Muscle layer of duodenum (tissue), 2 donors: ENCODE measurements at regions not wholly inside any gene's neighbourhood (a gene's known extent, or its start where the extent isn't known, plus 50 kb on each side); places are given as distances from the start of the nearest gene placed in this dataset.

Experiments
- H3K27ac ChIP-seq: one replicate; pipeline ENCODE4 v1.7.0; 2013; ENCODE audit warnings: mild to moderate bottlenecking, low read length
- H3K27me3 ChIP-seq: one replicate; pipeline ENCODE4 v1.7.0; 2013; ENCODE audit warnings: low read depth, mild to moderate bottlenecking, control low read depth, low read length
- H3K36me3 ChIP-seq, 2 donors: one replicate each; pipeline ENCODE4 v1.7.0; 2013; ENCODE audit warnings: low read length in 2 of 2, control low read depth in 1 of 2, mild to moderate bottlenecking in 1 of 2; ENCODE audit not compliant: insufficient read depth in 2 of 2, control insufficient read depth in 1 of 2
- H3K4me1 ChIP-seq, 2 donors: one replicate each; pipeline ENCODE4 v1.7.0; 2013; ENCODE audit warnings: low read length in 2 of 2, mild to moderate bottlenecking in 2 of 2, control low read depth in 1 of 2, moderate library complexity in 1 of 2; ENCODE audit not compliant: insufficient read depth in 2 of 2, control insufficient read depth in 1 of 2
- H3K4me3 ChIP-seq, 2 donors: one replicate each; pipeline ENCODE4 v1.7.0; 2013; ENCODE audit warnings: low read length in 2 of 2, low read depth in 1 of 2, mild to moderate bottlenecking in 1 of 2
- H3K9me3 ChIP-seq, 2 donors: one replicate each; pipeline ENCODE4 v1.7.0; 2013; ENCODE audit warnings: low read length in 2 of 2, control low read depth in 1 of 2, mild to moderate bottlenecking in 1 of 2; ENCODE audit not compliant: control insufficient read depth in 1 of 2
- donor health status: healthy.

GRCh38 chr2:355773-356172 lies 67.9 kb upstream of the ALKAL2 start:
- Histone ChIP-seq H3K4me3 (no peak overlapping the region), H3K4me1 (no peaks in the 10 kb centered on the region), H3K27me3 (no peaks in the 10 kb centered on the region), H3K36me3 (no peaks in the 10 kb centered on the region), H3K27ac (no peak overlapping the region), H3K9me3 (peaks cover 0 to 4% of the 10 kb centered on the region in 2 donors)

GRCh38 chr2:352696-353095 lies 64.8 kb upstream of the ALKAL2 start:
- Histone ChIP-seq H3K36me3 (no peaks in the 10 kb centered on the region), H3K4me1 (no peaks in the 10 kb centered on the region), H3K9me3 (no peaks in the 10 kb centered on the region), H3K27ac (no peak overlapping the region), H3K4me3 (no peak overlapping the region), H3K27me3 (no peaks in the 10 kb centered on the region)

GRCh38 chr2:349390-349789 lies 61.5 kb upstream of the ALKAL2 start:
- no peak overlapping the region for H3K27ac ChIP-seq
- H3K36me3 ChIP-seq = no peaks in the 10 kb centered on the region
- H3K4me3 ChIP-seq = no peak overlapping the region
- no peaks in the 10 kb centered on the region for H3K9me3 ChIP-seq
- H3K27me3 ChIP-seq = no peaks in the 10 kb centered on the region
- H3K4me1 ChIP-seq = no peaks in the 10 kb centered on the region

- H3K27me3 ChIP-seq = no peaks in the 10 kb centered on the region
These were observed 60.5 kb upstream of the ALKAL2 start for GRCh38 chr2:348361-348916.

GRCh38 chr2:344811-345210 lies 56.9 kb upstream of the ALKAL2 start:
- Histone ChIP-seq H3K27ac (no peak overlapping the region), H3K4me1 (no peaks in the 10 kb centered on the region), H3K27me3 (no peaks in the 10 kb centered on the region), H3K4me3 (no peak overlapping the region), H3K9me3 (no peaks in the 10 kb centered on the region), H3K36me3 (no peaks in the 10 kb centered on the region)

More at GRCh38 chr2:348361-348916, 60.5 kb upstream of the ALKAL2 start:
- Histone ChIP-seq H3K27ac (no peak overlapping the region), H3K4me3 (no peak overlapping the region), H3K9me3 (no peaks in the 10 kb centered on the region), H3K4me1 (no peaks in the 10 kb centered on the region), H3K36me3 (no peaks in the 10 kb centered on the region)

GRCh38 chr2:343355-343754 lies 55.5 kb upstream of the ALKAL2 start:
- no peaks in the 10 kb centered on the region for H3K36me3 ChIP-seq
- H3K4me3 ChIP-seq = no peak overlapping the region
- H3K27ac ChIP-seq = no peak overlapping the region
- no peaks in the 10 kb centered on the region for H3K9me3 ChIP-seq
- no peaks in the 10 kb centered on the region for H3K4me1 ChIP-seq
- H3K27me3 ChIP-seq = no peaks in the 10 kb centered on the region

GRCh38 chr2:341912-342311 lies 54.0 kb upstream of the ALKAL2 start:
- no peaks in the 10 kb centered on the region for H3K4me1 ChIP-seq
- no peaks in the 10 kb centered on the region for H3K27me3 ChIP-seq
- no peaks in the 10 kb centered on the region for H3K36me3 ChIP-seq
- no peak overlapping the region for H3K27ac ChIP-seq
- H3K9me3 ChIP-seq = peaks cover 0 to 6% of the 10 kb centered on the region in 2 donors
- H3K4me3 ChIP-seq = no peak overlapping the region

- Histone ChIP-seq H3K4me3 (no peak overlapping the region), H3K27me3 (no peaks in the 10 kb centered on the region), H3K4me1 (no peaks in the 10 kb centered on the region), H3K36me3 (no peaks in the 10 kb centered on the region), H3K9me3 (peaks cover 5 to 14% of the 10 kb centered on the region in 2 donors), H3K27ac (no peak overlapping the region)
These were observed 53.2 kb upstream of the ALKAL2 start for GRCh38 chr2:341017-341542.
